ENCODE measurements at regions not wholly inside any gene's neighbourhood (a gene's known extent, or its start where the extent isn't known, plus 50 kb on each side); places are given as distances from the start of the nearest gene placed in this dataset.
"Not testable (repeated sequence)": the region's sequence is repeated elsewhere in the genome, so short reads cannot be mapped to it uniquely, and the experiment has no call there.

DNA sequence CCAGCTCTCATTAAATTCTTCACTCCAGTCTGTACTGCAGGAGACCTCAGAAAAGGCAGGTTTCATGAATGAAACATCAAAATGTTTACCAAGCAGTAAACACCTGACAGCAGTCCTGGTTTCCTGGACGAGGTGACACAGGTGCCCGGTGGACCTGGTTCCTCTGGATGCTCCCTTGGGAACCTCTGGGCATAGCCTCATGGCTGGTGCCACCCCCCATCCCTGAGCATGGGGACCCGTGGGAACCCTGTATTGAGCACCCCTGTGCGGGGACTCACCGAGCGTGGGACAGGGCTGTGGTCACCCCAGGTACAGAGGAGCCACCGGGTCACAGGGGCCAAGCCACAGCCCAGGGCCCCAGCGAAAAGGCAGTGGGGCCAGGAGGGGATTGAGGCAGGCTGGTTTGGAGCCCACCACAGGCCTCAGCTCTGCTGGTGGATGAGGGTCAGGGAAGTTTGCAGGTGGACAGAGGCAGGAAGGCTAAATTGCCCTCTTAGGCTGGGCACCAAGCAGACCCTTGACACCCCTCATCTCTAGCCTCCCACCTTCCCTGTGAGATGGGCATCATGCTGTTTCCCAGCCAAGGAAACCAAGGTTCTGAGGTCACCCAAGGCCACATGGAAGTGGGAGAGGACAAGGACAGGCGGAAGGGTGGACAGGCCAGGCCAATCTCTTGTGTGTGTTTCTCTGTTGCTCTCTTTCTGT is 158.4 kb downstream of the PTPRU start:
- no peak for DNase-seq (ENCODE audit: low read depth in 2 of 2)

DNA sequence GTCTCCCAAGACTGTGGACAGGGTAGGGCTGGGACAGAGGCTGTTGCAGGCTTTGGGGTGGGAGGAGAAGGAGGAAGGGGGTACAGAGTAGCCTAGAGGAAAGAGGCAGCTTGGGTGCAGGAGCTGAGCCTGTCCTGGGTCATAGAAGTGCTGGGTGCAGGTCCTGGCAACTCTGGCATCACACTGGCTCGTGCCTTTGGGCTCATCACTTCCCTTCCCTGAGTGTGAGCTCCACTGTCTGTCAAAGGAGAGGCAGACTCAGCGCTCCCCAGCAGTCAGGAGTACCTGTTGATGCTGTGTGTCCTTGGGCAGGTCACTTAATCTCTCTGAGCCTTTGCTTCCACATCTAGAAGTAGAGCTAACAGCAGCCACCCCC is 157.1 kb downstream of the PTPRU start:
- no peak for DNase-seq (ENCODE audit: low read depth in 2 of 2)

DNA sequence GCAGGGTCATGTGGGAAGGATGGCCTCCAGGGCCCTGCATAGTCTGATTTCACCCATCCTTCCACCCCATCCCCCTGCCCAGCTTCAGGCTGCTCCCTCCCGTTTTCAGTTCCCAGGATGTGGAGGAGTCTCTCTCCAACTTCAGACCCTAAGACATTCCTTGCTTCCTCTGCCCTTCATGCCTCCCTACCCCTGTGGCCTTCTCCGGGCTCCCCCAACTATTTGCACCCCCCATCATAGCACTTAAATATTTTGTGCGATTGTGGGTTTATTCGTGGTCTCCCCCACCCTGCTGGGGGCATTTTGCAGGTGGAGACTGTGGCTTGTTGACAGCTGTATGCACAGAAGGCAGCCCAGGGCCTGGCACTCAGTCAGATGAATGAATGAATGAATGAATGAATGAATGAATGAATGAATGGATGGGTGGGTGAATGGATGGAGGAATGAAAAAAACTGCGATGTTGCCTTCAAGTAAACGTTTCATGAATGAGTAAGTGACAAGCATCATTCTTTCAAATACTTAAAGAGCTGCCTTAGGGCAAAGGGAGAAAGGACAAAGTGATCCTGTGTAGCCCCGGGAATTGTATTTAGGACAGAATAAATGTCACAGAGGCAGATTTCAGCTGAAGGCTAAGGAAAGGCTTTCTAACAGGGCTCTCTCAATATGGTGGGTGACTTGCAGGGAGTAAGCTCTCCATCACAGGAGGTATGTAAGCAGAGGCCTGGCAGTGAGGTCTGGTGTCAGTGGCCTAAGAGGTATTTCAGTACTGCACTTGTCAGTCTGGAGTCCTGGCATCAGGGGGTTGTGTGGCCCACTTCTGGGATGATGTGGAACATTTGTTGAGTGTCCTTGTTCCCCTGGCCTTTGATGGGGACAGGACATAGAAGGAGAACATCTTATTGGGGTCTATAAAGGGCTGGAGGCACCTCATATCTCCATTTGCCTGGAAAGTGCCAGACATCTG is 156.4 kb downstream of the PTPRU start:
- DNase-seq (ENCODE audit: low read depth in 2 of 2) = no peak

DNA sequence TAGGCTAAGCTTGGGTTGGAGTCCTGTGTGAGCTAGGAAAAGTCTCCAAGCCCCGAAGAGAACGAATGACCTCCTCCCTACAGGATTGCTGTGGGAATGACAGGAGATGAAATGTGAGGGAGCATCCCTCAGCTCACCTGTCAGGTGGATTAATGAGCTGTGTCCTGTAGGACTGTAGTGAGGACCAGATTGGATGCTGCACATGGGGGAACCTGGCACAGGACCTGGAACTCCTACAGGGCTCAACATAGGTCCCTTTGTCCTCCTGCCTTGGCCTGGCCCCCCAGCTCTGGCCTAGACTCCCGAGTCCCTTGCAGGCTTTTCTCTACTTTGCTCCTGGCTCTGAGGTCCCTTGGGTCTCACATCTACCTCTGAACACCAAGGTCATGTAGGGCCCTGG is 155.7 kb downstream of the PTPRU start:
- no peak for DNase-seq (ENCODE audit: low read depth in 2 of 2)

DNA sequence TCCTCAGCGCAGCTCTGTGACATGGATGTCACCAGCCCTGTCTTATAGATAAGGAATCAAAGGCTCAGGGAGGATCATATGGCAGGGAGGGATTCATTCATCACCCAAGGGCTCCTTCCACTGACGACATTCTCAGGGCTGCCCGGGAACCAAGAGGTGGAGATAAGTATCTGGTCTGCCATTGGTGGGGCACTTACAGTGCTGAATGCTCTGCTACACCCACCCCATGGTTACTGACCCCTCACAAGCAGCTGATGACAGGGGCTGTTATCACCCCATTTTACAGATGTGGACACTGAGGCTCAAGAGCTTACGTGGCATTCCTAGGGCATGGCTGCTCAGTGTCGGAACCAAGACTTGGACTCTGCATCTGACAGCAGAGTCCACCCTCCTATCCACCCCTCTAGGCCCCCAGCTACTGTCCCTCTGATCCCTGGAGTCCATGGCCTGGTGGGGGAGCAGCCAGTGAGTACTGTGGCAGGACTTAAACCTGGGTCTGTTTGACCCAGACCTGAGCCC is 155.1 kb downstream of the PTPRU start:
- no peak for DNase-seq (ENCODE audit: low read depth in 2 of 2)

DNA sequence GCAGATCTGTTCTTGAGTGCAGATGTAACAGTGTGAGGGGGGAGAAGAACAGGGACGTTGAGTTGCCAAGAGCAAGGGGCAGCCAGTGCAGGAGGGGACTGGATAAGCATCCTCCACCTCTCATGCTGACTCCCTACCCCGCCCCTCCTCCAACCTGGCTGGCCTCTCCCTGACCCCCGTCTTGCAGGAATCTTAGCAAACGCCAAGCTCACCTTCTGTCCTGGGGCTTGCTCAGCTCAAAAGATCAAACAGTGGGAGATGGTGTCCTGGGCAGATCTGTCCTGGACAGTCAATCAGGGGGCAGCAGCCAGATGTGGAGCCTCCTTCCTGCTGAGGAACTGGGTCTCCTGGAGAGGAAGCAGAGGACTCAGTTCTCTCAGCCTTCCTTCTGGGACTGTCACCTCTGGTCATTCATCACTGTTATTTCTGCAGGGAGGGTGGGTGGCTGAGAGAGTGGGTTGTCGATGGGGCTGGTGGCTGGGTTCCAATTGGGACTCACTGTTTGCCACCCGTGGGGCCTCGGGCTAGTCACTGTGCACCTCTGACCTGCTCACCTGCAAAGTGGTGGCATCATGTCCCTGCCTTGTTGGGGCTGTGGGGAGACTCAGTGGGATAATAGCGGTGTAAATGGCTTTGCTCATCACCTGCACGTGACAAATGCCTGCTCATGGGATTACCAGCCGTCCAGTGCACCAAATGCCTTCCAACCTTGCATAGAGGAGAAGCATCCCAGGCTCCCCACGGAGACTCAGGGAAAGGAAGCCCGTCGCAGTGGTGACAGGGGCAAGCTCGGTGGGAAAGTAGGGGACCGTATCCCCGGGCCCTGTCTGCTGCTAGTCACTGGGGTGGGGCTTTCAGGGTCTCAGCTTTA is 154.4 kb downstream of the PTPRU start:
- DNase-seq (ENCODE audit: low read depth in 2 of 2) = no peak

DNA sequence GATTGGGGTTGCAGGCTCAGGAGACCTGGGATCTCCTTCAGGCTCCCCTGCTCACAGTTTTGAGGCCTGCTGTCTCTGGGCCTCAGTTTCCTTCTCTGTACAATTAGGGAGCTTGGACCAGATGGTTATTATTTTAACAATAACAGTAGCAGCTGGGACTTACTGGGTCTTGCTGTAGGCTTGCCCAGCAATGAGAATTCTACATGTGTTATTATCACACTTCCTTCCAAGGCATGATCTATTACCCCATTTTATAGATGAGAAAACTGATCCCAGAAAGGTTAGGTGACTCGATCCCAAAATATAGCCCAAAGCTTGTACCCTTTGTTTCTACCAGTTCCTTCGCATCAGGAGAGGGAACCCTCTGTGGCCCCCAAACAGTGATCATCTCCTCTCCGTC is 153.8 kb downstream of the PTPRU start:
- DNase-seq (ENCODE audit: low read depth in 2 of 2) = no peak

DNA sequence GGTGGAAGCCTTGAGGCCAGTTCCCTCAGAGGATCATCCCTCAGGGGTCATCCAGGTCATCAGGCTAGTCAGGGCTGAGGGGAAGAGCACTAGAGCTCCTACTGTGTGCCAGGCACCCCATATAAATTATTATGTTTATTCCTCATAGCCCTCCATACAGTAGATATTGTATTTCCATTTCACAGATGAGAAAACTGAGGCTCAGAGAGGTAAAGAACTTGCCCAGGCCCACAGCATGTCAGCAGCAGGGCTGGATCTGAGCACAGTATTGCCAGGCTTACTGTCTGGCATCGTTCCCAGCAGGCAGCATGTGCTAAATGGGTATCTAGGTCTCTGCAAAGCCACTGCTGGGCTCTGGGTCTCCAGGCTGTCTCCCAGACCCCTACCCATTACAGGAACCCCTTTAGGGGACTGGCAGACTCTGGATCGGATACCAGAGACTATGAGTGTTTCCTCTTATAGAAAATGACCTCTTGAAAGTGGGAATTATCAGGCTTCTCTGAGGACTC is 153.3 kb downstream of the PTPRU start:
- no peak for DNase-seq (ENCODE audit: low read depth in 2 of 2)

DNA sequence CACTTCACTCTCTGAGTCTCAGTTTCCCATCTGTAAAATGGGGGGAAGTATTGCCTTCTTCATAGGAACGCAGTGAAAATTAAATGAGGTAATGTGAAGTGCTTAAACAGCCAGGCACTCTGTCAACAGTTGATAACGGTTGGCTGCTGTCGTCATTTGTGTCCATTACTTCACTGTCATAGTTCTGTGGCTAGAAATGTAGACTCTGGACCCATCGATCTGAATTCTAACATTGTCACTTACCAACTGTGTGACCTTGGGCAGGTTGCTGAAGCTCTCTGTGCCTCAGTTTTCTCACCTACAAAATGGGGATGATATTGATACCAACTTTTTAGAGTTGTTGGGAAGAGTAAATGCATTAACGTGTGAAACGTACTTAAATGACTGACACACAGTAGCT is 152.6 kb downstream of the PTPRU start:
- no peak for DNase-seq (ENCODE audit: low read depth in 2 of 2)

DNA sequence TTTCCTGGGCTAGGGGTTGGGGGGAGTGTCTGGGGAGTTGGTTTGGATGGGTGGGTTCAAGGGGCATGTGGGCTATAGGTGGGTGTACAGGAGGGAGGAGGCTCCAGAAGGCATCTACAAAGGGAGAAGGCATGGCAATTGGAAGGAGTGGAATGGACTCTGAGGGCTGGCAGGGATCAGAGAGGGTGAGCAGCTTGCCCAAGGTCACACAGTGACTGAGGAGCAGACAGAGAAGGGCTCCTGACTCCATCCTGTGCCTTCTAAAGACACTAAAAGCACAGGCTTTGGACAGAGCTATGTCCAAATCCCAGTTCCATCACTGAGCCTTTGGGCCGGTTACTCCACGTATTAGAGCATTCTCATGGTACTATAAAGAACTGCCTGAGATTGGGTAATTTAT is 151.8 kb downstream of the PTPRU start:
- no peak for DNase-seq (ENCODE audit: low read depth in 2 of 2)

DNA sequence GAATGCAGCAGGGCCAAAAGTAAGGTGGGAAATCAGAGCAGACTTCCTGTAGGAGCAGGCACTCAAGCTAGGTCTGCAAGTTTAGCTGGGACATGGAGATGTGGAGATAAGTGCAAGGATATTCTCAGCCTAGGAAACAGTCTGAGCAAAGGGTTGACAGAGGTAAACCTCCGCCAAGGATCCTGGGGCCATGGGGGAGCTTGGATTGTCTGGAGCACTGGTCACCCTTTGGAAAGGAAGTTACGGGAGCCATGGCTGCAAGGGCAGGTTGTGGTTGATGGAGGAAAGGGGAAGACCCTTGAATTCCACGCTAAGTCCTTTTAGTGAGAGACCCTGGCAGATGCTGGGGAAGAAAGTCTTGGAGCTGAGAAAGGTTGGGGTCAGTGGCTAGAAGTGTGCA is 150.9 kb downstream of the PTPRU start:
- DNase-seq (ENCODE audit: low read depth in 2 of 2) = no peak

DNA sequence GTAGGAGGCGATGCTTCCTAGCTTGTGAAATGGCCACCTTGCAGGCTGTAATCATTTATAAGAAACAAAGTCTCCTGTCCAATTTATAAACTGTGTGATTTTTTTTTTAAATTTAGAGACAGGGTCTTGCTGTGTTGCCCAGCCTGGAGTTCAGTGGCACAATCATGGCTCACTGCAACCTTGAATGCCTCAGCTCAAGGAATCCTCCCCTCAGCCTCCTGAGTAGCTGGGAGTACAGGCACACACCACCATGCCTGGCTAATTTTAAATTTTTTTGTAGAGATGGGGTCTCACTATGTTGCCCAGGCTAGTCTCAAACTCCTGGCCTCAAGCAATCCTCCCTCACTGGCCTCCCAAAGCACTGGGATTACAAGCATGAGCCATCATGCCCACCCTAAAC is 150.1 kb downstream of the PTPRU start:
- not testable (repeated sequence) for DNase-seq (ENCODE audit: low read depth in 2 of 2)

DNA sequence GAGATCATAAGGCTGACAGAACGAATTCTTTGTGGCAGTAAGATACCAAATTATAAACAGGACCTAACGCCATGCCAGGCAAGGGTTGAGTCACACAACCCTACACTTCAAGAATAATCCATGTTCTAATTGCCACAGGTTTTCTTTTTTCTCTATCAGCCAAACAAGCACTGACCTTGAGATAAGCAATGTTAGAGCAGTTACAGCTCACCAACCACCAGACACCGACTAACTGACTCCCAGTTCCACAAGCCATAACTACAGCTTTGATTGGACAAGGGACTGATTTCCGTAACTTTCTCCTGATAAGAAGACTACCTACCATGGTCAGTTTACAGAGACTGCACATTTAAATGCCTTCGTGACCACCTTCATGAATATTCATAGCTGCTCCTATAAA is 149.6 kb downstream of the PTPRU start:
- no peak for DNase-seq (ENCODE audit: low read depth in 2 of 2)

DNA sequence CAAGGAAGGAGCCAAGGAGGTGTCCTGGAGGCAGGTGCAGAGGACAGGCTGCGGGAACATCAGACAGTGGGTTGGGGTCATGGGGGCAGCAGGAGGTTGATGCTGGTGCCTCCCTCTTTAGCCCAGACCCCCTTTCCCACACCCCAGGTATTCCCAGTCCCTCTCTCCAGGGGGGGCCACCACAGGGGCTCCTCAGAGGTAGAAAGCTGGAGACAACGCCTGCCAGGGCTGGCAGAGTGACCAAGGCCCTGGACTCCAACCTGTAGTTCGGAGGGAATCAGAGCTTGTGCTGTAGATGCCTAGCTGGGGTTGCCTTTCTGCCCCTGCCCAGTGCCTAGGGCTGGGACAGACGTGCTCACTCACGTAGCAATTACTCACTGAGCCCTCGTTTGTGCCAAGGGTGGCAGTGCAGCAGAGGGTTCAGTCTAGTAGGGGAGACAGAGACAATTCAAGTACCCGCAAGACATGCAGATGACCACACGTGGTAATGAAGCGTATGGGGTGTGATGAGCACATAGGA is 148.2 kb downstream of the PTPRU start:
- DNase-seq (ENCODE audit: low read depth in 2 of 2) = no peak

DNA sequence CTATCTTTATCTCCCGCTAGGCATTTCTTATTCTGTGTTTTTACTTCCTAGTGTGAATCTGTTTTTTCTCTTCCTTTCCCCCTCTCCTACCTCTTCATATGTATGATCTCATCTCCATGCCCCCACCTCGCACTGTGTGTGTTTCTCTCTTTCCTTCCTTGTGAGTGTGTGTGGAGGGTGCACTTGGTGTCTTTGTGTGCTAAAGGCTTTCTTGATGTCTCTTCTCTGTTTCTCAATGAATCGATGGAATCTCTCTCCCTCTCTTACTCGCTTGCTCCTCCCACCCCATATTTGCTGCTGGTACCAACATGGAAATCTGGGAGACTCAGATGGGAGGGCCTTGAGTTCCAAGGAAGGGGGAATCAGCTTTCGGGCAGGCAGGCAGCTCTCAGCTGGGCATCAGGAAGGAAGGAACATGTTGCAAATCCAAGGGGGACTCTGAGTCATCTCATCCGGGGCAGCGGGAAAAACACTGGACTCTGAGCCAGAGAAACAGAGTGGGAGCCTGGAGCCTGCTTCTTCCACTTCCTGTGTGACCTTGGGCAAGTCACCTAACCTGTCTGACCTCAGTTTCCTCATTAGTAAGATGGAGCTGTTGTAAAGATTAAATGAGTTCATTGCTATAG is 147.5 kb downstream of the PTPRU start:
- no peak for DNase-seq (ENCODE audit: low read depth in 2 of 2)

DNA sequence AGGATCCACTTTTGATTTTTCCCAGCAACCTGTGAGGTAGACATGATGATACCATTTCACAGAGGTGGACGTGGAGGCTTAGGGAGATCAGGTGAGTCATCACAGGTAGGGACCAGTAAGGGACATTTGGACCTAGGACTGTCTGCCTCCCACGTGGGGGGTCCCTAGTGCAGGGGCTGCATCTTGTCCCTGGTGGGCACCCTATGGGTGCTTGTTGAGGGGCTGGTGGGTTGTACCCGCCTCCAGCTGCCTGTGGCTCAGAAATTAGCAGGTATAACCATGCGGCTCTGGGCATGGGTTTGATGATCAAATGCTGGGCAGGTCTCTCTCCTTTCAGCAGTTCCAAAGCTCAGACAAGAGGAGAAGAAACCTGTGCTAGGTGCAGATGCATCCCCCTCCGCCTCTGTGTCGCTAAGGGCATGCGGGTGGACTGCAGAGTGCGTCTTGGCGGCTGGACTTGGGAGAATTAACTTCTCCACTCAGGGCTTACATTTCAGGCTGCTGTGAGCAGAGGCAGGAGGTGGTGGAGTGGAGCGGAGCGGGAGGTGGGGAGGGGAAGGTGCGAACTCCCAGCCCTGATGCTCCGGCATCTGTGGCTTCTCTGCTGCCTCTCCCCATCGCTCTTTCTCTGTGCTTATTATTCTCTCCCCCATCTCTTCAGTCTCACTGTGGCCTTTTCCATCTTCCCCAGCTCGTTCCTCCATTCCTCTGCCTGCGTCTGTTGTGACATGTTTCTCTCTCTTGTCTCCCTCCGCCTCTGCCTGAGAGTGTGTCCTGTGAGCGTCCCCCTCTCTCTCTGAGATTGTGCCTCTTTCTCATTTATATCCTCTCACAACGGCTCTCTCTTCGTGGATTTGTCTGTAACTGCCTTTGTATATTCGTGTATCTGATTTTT is 146.8 kb downstream of the PTPRU start:
- no peak for DNase-seq (ENCODE audit: low read depth in 2 of 2)

DNA sequence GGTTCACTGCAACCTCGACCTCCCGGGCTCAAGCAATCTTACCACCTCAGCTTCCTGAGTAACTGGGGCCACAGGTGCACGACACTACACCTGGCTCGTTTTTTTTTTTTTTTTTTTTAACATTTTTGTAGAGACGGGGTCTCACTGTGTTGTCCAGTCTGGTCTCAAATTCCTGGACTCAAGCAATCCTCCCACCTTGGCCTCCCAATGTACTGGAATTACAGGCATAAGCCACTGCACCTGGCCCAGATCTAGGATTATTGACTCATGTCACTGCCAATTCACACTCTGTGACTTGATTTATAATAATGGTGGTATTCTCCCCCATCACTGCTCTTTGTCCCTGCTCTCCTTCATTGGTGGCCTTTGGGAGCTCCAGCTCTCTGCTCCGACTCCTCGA is 145.1 kb downstream of the PTPRU start:
- DNase-seq (ENCODE audit: low read depth in 2 of 2) = no peak

DNA sequence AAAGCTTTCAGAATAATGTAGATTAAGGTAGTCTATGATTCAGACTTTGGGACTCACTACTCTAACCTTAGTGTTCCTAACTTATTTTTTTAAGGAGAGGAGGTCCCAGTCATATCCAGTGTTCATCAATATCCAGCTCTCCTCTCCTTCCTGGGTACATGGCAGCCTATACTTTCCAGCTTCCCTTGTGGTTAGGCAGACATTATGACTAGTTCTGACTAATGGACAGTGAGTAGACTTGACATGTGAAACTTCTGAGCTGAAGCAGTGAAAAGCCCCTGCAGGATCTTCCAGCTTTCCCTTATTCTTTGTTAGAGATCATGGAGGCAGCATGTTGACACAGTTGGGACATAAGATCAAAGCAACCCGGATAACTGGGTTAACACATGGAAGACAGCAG is 144.2 kb downstream of the PTPRU start:
- DNase-seq (ENCODE audit: low read depth in 2 of 2) = no peak

DNA sequence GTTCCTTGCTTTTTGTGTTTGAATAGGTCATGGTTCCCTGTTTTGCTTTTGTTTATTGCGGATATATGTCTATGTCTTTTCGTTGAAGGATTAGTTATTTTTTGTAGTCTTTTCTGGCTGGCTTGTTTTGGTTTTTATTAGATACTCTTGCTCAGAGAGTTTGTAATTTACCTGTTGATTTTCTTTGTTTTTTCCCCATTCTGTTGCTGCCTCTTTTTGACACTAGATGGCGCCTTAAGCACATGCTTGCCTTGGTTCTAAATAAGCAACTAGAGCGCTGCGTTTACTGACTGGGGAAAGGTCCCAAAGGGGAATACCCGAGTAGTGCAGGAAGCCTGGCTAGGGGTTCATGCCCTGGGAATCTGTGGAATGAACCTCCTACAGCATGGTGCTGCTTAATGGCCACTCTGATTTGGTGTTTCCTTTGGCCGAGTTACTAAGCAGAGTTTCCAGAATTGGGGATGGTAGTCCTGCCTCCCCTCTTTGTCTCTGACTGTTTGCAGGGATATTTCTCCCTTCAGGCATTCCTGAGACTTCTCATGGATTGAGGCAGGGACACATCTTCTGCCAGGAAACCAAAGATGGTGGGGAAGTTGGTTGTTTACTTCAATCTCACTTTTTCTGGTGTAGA is 143.2 kb downstream of the PTPRU start:
- DNase-seq (ENCODE audit: low read depth in 2 of 2) = no peak
